ENCODE measurements at regions not wholly inside any gene's neighbourhood (a gene's known extent, or its start where the extent isn't known, plus 50 kb on each side); places are given as distances from the start of the nearest gene placed in this dataset.

GRCh38 chr14:48253020-48253419 lies 577.6 kb upstream of the MDGA2 start:
- Histone ChIP-seq H3K4me1 (no peaks in the 10 kb centered on the region), H4K20me1 (ENCODE audit: low read depth) (no peaks in the 10 kb centered on the region), H3K4me3 (no peak overlapping the region), H3K4me2 (no peak overlapping the region), H3K27me3 (no peaks in the 10 kb centered on the region), H3F3A (ENCODE audit: low read depth) (no peaks in the 10 kb centered on the region), H3K9me3 (ENCODE audit: low read depth) (no peaks in the 10 kb centered on the region), H3K27ac (no peak overlapping the region), H3K79me2 (ENCODE audit: low read depth) (no peaks in the 10 kb centered on the region), H3K9ac (no peak overlapping the region), H3K36me3 (no peaks in the 10 kb centered on the region), H2AFZ (replicated peaks) (no peak overlapping the region)
- no peak for TF ChIP-seq EZH2phosphoT487 (IDR thresholded peaks at IDR 0.05)
- no peak for TF ChIP-seq EZH2 (IDR thresholded peaks at IDR 0.05)
- TF ChIP-seq, protein P1, sequence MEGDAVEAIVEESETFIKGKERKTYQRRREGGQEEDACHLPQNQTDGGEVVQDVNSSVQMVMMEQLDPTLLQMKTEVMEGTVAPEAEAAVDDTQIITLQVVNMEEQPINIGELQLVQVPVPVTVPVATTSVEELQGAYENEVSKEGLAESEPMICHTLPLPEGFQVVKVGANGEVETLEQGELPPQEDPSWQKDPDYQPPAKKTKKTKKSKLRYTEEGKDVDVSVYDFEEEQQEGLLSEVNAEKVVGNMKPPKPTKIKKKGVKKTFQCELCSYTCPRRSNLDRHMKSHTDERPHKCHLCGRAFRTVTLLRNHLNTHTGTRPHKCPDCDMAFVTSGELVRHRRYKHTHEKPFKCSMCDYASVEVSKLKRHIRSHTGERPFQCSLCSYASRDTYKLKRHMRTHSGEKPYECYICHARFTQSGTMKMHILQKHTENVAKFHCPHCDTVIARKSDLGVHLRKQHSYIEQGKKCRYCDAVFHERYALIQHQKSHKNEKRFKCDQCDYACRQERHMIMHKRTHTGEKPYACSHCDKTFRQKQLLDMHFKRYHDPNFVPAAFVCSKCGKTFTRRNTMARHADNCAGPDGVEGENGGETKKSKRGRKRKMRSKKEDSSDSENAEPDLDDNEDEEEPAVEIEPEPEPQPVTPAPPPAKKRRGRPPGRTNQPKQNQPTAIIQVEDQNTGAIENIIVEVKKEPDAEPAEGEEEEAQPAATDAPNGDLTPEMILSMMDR (IDR thresholded peaks at IDR 0.05), result no peak
- Mint-ChIP-seq H3K9me3 (no peaks in the 10 kb centered on the region), H3K27me3 (ENCODE audit: insufficient read depth, low read depth) (no peaks in the 10 kb centered on the region), H3K36me3 (no peaks in the 10 kb centered on the region), H3K4me1 (no peaks in the 10 kb centered on the region), H3K27ac (no peak overlapping the region), H3K4me3 (no peak overlapping the region)
- no peak for DNase-seq (ENCODE audit: low spot score)

DNA sequence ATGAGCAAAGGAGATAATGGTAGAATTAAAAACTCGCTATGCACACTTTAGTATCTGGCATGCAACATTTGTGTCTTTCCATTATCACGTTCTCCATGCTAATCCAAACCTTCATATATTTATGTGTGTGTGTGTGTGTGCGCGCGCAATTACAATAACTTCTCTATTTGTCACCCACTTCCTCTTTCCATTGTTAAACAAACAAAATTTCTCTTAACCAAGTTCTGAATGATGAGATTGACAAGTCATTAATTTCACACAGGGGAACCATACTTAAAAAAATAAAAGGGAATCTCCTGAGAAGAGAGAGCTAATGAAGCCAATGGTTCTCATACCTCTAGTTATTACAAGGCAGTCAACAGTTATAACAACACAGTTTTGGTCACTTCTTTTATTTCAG lies 575.9 kb upstream of the MDGA2 start:
- H3K27me3 Mint-ChIP-seq (ENCODE audit: insufficient read depth, low read depth), result no peaks in the 10 kb centered on the region
- no peaks in the 10 kb centered on the region for H3F3A ChIP-seq (ENCODE audit: low read depth)
- H3K9ac ChIP-seq, result no peak overlapping the region
- no peak overlapping the region for H3K27ac ChIP-seq
- no peaks in the 10 kb centered on the region for H3K4me1 Mint-ChIP-seq
- H3K4me3 Mint-ChIP-seq, result no peak overlapping the region
- H3K36me3 ChIP-seq, result no peaks in the 10 kb centered on the region
- H3K4me3 ChIP-seq, result no peak overlapping the region
- DNase-seq (ENCODE audit: low spot score), result no peak
- no peak overlapping the region for H3K27ac Mint-ChIP-seq
- H3K9me3 Mint-ChIP-seq, result no peaks in the 10 kb centered on the region
- H3K27me3 ChIP-seq, result no peaks in the 10 kb centered on the region
- TF ChIP-seq EZH2phosphoT487 (IDR thresholded peaks at IDR 0.05) (no peak), EZH2 (IDR thresholded peaks at IDR 0.05) (no peak)
- TF ChIP-seq, protein P1 (IDR thresholded peaks at IDR 0.05), result no peak
- no peaks in the 10 kb centered on the region for H3K79me2 ChIP-seq (ENCODE audit: low read depth)
- H3K4me2 ChIP-seq, result no peak overlapping the region
- no peaks in the 10 kb centered on the region for H4K20me1 ChIP-seq (ENCODE audit: low read depth)
- H3K9me3 ChIP-seq (ENCODE audit: low read depth), result no peaks in the 10 kb centered on the region
- no peaks in the 10 kb centered on the region for H3K36me3 Mint-ChIP-seq
- H3K4me1 ChIP-seq, result no peaks in the 10 kb centered on the region
- H2AFZ ChIP-seq (replicated peaks), result no peak overlapping the region

GRCh38 chr14:48250575-48250974 lies 575.2 kb upstream of the MDGA2 start:
- no peak overlapping the region for H3K4me3 ChIP-seq
- no peak overlapping the region for H3K4me2 ChIP-seq
- no peak for DNase-seq (ENCODE audit: low spot score)
- no peaks in the 10 kb centered on the region for H3K9me3 Mint-ChIP-seq
- H3K36me3 ChIP-seq, result no peaks in the 10 kb centered on the region
- H3K27ac ChIP-seq, result no peak overlapping the region
- H3K36me3 Mint-ChIP-seq, result no peaks in the 10 kb centered on the region
- no peak overlapping the region for H3K27ac Mint-ChIP-seq
- no peaks in the 10 kb centered on the region for H3F3A ChIP-seq (ENCODE audit: low read depth)
- no peak overlapping the region for H3K9ac ChIP-seq
- H4K20me1 ChIP-seq (ENCODE audit: low read depth), result no peaks in the 10 kb centered on the region
- no peak overlapping the region for H3K4me3 Mint-ChIP-seq
- no peaks in the 10 kb centered on the region for H3K4me1 Mint-ChIP-seq
- H2AFZ ChIP-seq (replicated peaks), result no peak overlapping the region
- no peaks in the 10 kb centered on the region for H3K9me3 ChIP-seq (ENCODE audit: low read depth)
- H3K4me1 ChIP-seq, result no peaks in the 10 kb centered on the region
- no peaks in the 10 kb centered on the region for H3K27me3 ChIP-seq
- H3K79me2 ChIP-seq (ENCODE audit: low read depth), result no peaks in the 10 kb centered on the region
- TF ChIP-seq, protein P1 (IDR thresholded peaks at IDR 0.05), result no peak
- no peak for TF ChIP-seq EZH2phosphoT487 (IDR thresholded peaks at IDR 0.05)
- no peak for TF ChIP-seq EZH2 (IDR thresholded peaks at IDR 0.05)
- H3K27me3 Mint-ChIP-seq (ENCODE audit: insufficient read depth, low read depth), result no peaks in the 10 kb centered on the region

GRCh38 chr14:48247977-48248376 lies 572.6 kb upstream of the MDGA2 start:
- Histone ChIP-seq H3K36me3 (no peaks in the 10 kb centered on the region), H3K27ac (no peak overlapping the region), H3F3A (ENCODE audit: low read depth) (no peaks in the 10 kb centered on the region), H3K27me3 (no peaks in the 10 kb centered on the region), H3K9ac (no peak overlapping the region), H3K9me3 (ENCODE audit: low read depth) (no peaks in the 10 kb centered on the region), H3K4me3 (no peak overlapping the region), H2AFZ (replicated peaks) (peak overlapping the region; percentile 13), H3K4me2 (no peak overlapping the region), H3K4me1 (no peaks in the 10 kb centered on the region), H3K79me2 (ENCODE audit: low read depth) (no peaks in the 10 kb centered on the region), H4K20me1 (ENCODE audit: low read depth) (no peaks in the 10 kb centered on the region)
- Mint-ChIP-seq H3K27ac (no peak overlapping the region), H3K36me3 (no peaks in the 10 kb centered on the region), H3K9me3 (no peaks in the 10 kb centered on the region), H3K4me1 (no peaks in the 10 kb centered on the region), H3K27me3 (ENCODE audit: insufficient read depth, low read depth) (no peaks in the 10 kb centered on the region), H3K4me3 (no peak overlapping the region)
- no peak for TF ChIP-seq EZH2phosphoT487 (IDR thresholded peaks at IDR 0.05)
- TF ChIP-seq EZH2 (IDR thresholded peaks at IDR 0.05), result no peak
- TF ChIP-seq, protein P1 (IDR thresholded peaks at IDR 0.05), result no peak
- no peak for DNase-seq (ENCODE audit: low spot score)

Measured in neural progenitor cell (in vitro differentiated cells).